ENCODE measurements at regions not wholly inside any gene's neighbourhood (a gene's known extent, or its start where the extent isn't known, plus 50 kb on each side); places are given as distances from the start of the nearest gene placed in this dataset.

DNA sequence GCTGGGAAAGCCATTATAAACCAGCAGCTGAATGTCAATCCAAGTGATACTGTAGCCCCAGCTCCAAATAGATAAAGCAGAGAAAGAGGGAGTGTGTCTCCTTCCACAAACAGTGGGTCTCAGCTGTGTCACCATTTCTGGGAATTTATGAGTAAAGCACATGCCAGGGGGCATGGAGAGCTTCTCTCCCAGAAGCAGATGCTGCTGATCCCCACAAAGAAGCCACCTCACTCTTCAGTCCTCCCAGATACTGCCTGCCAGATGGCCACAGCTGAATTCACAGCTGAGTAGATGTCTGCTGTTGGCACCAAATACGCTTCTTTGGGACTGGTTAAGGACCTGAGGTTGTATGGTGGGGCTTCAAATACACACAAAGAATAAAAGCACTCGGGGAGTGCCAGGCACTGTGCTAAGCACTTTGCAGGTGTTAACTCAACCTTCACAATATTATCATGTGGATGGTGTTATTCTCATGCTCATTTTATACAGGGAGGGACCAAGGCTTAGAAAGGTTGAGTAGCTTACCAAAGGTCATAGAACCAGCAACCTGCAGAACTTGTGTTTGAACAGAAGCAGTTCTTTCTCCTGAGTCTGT lies 298.3 kb downstream of the CDH11 start:
- no peak for DNase-seq (ENCODE audit: low spot score)

- DNase-seq (ENCODE audit: low spot score), result no peak
These were observed 311.8 kb downstream of the CDH11 start for GRCh38 chr16:64809876-64810629.

GRCh38 chr16:64808474-64808873 lies 313.4 kb downstream of the CDH11 start:
- DNase-seq (ENCODE audit: low spot score), result no peak

- no peak for DNase-seq (ENCODE audit: low spot score)
These were observed 330.1 kb downstream of the CDH11 start for GRCh38 chr16:64791756-64792155.

GRCh38 chr16:64784635-64785034 lies 337.2 kb downstream of the CDH11 start:
- DNase-seq (ENCODE audit: low spot score), result no peak

GRCh38 chr16:64782484-64782883 lies 339.4 kb downstream of the CDH11 start:
- no peak for DNase-seq (ENCODE audit: low spot score)

DNA sequence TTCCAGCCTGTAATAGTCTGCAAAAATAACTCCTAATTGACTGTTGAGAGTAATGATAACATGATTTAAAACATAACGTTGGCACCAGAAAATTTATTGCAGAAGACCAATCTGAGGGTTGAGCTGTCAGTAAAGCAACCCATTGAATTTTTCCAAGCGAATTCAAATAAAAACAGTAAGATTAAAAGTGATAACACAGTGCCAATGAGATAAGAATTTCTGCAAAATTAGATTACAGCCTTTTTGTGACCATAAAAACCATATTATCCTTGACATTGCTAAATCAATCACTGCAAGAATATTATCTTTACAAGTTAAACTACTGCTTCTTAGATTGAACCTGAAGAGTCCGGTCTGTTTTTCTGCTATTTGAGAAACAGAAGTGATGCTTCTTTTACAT lies 341.4 kb downstream of the CDH11 start:
- DNase-seq (ENCODE audit: low spot score), result no peak

- DNase-seq (ENCODE audit: low spot score), result no peak
These were observed 343.1 kb downstream of the CDH11 start for GRCh38 chr16:64778777-64779176.

GRCh38 chr16:64773638-64774037 lies 348.2 kb downstream of the CDH11 start:
- no peak for DNase-seq (ENCODE audit: low spot score)

DNA sequence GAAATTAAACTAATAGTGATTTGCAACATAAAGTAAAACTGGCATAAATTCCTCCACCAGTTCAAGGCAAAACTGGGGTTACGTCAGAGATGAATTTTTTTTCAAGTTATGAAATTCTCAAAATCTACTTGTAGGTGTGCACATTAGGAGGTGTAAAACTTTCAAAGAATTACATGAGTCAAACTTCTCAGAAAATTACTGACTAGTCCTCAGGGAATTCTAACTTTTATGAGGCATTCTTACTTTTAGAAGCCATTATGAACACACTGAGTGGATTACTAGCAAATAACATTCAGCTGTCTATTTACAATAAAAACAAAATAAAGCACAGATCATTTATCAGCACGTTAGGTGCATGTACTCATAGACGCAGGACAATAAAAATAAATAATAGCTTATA lies 348.7 kb downstream of the CDH11 start:
- DNase-seq (ENCODE audit: low spot score), result no peak

GRCh38 chr16:64771273-64771672 lies 350.6 kb downstream of the CDH11 start:
- DNase-seq (ENCODE audit: low spot score), result no peak

DNA sequence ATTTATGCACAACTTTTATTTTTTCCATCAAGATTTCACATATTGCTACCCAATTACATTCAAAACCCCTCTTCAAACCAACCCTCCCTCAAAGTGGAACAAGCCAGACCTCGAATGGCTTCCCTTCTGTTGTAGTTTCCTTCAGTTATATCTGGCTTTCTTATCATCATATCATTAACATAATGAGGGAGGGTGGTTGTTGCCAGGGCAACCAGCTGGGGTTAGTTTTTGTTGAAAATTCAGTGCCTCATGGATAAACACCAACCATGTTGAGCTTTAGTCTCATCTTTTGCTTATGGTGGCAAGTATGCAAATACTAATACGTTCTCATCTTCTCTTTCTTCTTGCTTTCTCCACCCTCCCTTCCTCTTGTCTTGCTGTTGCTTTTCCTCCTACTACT lies 359.7 kb downstream of the CDH11 start:
- no peak for DNase-seq (ENCODE audit: low spot score)

DNA sequence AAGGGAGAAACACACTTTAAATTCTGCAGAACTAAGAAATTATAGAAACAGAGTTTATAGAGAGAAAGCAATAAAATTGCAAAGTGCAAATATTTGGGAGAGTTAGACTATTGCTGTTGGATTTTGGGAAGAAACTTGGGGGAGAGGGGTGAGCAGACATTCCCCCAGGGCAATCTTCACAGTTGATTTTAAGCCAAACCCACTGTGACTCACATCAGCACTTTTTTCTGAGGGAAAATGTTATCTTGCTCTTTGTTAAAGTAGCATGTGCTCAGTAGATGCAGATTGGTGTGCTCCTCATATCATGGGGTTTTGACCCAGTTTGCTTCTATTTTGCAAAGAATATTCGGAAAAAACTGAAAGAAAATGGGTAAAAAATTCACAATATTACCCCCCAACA lies 367.6 kb downstream of the CDH11 start:
- DNase-seq (ENCODE audit: low spot score), result no peak

- no peak for DNase-seq (ENCODE audit: low spot score)
These were observed 370.0 kb downstream of the CDH11 start for GRCh38 chr16:64751906-64752305.

- no peak for DNase-seq (ENCODE audit: low spot score)
These were observed 372.5 kb downstream of the CDH11 start for GRCh38 chr16:64749346-64749745.

- no peak for DNase-seq (ENCODE audit: low spot score)
These were observed 376.5 kb downstream of the CDH11 start for GRCh38 chr16:64745258-64745930.

GRCh38 chr16:64742455-64743223 lies 379.2 kb downstream of the CDH11 start:
- no peak for DNase-seq (ENCODE audit: low spot score)

- DNase-seq (ENCODE audit: low spot score), result no peak
These were observed 381.6 kb downstream of the CDH11 start for GRCh38 chr16:64740261-64740660.

DNA sequence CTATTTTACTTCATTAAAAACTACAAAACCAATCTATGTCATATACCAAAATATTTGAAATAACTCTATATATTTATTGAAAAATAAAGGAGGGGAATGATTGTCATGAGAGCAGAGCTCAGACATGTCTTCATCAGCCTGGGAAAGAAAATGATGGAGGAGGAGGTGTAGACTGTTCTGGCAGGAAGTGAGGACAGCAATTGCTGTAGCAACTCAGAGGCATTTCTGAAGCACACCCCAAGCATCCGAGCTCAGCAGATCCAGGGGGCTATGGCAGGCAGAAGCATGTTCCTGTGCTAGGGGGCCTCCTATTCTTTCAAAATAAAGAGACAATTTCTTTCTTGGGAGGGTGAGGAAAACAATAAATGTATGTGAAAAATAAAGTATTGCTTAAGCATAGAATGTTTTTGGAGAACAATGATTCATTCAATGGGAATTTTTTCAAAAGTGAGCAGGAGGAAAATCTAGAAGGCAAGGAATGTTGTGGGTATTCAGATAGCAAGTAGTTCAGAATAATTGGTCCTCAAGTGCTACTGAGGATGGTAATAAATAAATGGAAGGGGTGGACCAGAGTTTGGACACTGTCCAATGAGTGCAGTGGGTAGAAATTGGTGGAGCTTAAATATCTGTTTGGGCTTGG lies 383.4 kb downstream of the CDH11 start:
- no peak for DNase-seq (ENCODE audit: low spot score)

- DNase-seq (ENCODE audit: low spot score), result no peak
These were observed 385.0 kb downstream of the CDH11 start for GRCh38 chr16:64736857-64737256.

- no peak for DNase-seq (ENCODE audit: low spot score)
These were observed 390.0 kb downstream of the CDH11 start for GRCh38 chr16:64731891-64732290.

- no peak for DNase-seq (ENCODE audit: low spot score)
These were observed 391.6 kb downstream of the CDH11 start for GRCh38 chr16:64730261-64730660.

Measured in germinal center (tissue), 1 donor.